Body of pancreas (tissue), 4 donors: ENCODE measurements at regions not wholly inside any gene's neighbourhood (a gene's known extent, or its start where the extent isn't known, plus 50 kb on each side); places are given as distances from the start of the nearest gene placed in this dataset.

Source experiments
- POLR2A ChIP-seq, 3 donors: fragments of 450-650 bp; IDR thresholded peaks; one replicate each; pipeline ENCODE4 v1.6.1; 2016; ENCODE audit warnings: antibody characterized with exemption in 3 of 3, mild to moderate bottlenecking in 2 of 3
- TF ChIP-seq, protein P1 (sequence below), 7 experiments: fragments of 450-650 bp in 4 of 7; fragments of 200-600 bp in 3 of 7; sonication (generic) in 3 of 7; IDR thresholded peaks; one replicate each; pipeline ENCODE4 v1.5.1; 2016 to 2019; ENCODE audit warnings: antibody characterized with exemption in 7 of 7

DNA sequence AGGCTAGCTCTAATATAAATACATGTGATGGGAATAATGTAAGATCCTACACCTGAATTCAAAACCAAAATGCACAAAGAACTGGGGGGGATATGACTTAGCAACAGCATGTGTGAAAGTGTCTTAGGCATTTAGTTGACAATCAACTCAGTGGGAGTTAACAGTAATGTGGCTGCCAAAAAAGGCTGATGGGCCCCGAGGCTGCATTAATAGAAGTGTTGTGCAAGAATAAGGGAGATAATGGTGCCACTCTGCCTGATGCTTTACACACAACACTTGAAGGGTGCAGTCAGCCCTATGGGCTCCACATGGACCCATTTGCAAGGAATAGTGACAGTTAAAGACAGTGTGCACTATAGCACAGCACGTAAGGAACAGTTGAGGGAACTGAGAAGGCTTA is 649.4 kb upstream of the ZEB2 start:
- TF ChIP-seq, protein P1, sequence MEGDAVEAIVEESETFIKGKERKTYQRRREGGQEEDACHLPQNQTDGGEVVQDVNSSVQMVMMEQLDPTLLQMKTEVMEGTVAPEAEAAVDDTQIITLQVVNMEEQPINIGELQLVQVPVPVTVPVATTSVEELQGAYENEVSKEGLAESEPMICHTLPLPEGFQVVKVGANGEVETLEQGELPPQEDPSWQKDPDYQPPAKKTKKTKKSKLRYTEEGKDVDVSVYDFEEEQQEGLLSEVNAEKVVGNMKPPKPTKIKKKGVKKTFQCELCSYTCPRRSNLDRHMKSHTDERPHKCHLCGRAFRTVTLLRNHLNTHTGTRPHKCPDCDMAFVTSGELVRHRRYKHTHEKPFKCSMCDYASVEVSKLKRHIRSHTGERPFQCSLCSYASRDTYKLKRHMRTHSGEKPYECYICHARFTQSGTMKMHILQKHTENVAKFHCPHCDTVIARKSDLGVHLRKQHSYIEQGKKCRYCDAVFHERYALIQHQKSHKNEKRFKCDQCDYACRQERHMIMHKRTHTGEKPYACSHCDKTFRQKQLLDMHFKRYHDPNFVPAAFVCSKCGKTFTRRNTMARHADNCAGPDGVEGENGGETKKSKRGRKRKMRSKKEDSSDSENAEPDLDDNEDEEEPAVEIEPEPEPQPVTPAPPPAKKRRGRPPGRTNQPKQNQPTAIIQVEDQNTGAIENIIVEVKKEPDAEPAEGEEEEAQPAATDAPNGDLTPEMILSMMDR (IDR thresholded peaks at IDR 0.05): no peak
- no peak for TF ChIP-seq POLR2A (IDR thresholded peaks at IDR 0.05)
